H4 (cell line): ENCODE measurements at regions not wholly inside any gene's neighbourhood (a gene's known extent, or its start where the extent isn't known, plus 50 kb on each side); places are given as distances from the start of the nearest gene placed in this dataset.
A peak's percentile ranks its signal among the peaks of the same experiment; 100 is the strongest.
"Not testable (repeated sequence)": the region's sequence is repeated elsewhere in the genome, so short reads cannot be mapped to it uniquely, and the experiment has no call there.

Source experiments
- DNase-seq: peaks from one replicate; pipeline ENCODE4 v3.0.0-alpha.2; 2015; ENCODE audit warnings: low spot score

DNA sequence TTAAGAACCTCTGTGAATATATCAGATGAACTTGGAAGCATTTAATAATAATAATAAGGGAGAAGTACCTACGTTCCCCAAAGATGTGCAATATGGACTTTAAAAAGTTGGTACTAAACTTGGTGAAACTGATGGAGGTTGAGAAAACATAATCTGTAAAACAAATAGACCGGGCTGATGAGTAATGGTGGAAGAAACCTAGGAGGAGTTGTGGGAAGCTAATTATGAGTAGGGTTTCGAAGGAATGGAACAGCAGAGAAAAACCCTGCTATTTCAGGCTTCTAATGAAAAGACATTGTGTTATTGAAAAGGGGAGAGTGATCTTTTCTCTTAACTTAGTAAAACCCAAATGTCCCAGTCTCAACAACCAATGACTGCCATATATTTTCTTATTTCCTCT is 229.3 kb downstream of the PCSK1 start:
- DNase-seq, result no peak

DNA sequence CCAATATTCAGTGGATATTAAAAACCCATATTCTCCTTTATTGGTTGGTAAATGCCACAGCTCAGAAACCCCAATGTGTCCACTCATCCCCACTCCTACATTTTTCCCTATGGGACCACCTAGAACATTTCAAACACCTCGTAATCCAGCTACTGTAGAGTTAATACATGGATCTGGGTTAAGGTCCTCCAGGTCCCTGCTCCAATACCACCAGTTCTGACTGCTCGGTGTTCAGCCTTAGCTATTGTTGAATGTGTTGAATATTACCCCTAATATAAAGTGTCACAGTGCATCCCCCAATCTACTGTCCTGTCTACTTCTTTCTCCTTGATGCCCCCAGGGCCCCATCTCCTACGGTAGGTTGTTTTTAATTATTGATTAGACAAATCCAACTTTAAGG is 231.5 kb downstream of the PCSK1 start:
- no peak for DNase-seq

- DNase-seq, result no peak
These were observed 232.4 kb downstream of the PCSK1 start for GRCh38 chr5:96200641-96201040.

DNA sequence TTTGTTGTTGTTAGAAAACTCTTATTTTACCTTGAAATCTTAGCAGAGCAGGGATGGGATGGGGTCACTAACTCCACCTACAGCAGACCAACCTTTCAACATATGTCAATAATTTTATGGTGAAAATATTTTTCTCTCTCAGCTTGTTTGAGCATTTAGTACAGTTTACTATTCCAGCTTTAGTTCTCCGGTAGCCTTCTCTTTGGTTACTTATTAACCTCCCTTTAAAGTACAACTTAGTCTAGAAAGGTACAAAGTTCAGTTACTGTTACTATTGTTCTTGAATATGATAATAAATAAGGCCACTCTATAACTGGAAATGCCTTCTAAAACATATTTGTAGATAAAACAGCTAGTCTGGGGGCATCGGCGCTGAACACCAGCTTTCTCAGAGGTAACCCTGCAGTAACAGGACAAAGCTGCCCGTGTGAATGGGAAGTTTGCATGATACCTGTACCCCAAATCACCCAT is 233.3 kb downstream of the PCSK1 start:
- no peak for DNase-seq

GRCh38 chr5:96198356-96199058 is 234.5 kb downstream of the PCSK1 start:
- DNase-seq, result no peak

DNA sequence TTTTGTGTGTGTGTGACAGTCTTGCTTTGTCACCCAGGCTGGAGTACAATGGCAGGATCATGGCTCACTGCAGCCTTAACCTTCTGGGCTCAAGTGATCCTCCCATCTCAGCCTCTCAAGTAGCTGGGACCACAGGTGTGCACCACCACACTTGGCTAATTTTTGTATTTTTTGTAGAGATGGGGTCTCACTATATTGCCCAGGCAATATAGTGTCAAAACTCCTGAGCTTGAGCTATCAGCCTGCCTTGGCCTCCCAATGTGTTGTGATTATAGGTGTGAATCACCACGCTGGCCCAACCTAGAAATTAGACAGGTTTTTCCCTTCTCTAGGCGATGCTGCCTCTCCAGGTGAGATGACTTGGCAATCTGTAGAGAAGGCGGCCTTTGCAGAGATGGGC is 235.3 kb downstream of the PCSK1 start:
- not testable (repeated sequence) for DNase-seq

DNA sequence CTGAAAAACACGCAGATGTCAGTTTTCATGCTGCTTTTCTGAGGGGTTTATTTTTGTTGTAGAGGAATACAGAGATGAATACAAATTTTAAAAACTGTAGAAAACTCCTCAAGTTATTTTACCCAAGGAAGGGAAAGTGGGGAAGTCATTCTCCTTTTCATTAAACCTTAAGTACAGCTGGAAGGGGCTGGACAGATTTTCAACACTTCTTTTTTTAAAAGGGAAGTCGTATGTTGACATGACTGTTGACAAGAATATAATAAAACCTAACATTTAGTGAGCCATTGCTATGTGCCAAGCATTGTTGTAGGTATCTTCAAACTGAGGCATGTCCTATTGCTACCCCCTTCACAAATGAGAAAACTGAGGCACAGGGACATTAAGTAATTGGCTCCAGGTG is 235.7 kb upstream of the ELL2 start:
- DNase-seq, result no peak

DNA sequence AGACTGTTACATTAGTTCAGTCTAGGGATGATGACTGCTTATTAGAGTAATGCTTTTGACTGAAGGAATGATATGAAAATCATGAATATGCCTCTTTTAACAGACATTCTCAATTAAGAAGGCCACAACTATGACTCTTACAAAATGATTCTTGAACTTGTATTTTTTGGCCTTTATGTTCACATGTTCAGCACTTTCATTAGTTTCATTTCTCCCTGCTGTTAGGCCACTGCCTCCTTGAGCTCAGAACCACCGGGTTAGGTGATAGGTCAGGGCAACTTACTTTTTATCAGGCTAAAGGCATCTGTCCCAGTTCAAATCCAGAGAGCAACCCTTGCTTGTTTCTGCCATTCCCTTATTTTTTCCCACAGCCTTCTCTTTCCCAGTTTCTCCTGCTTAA is 235.2 kb upstream of the ELL2 start:
- DNase-seq, result no peak

DNA sequence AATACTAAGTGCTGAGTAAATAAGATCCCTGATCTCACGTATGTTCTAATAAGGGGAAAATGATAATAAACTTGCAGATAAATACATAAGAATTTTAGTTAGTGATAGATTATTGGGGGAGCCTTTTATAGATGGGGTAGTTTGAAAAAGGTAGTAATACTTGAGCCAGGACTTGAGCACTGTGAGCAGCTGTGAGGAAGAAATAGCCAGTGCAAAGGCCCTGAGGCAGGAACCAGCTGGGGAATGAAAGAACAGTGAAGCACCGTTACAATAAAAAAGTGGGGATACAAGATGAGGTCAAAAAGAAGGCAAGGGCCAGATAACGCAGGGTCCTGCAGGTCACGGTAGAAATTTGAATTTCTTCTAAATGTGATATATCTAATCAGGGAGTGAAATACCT is 234.8 kb upstream of the ELL2 start:
- no peak for DNase-seq

- DNase-seq, result no peak
These were observed 233.5 kb upstream of the ELL2 start for GRCh38 chr5:96195123-96195522.

DNA sequence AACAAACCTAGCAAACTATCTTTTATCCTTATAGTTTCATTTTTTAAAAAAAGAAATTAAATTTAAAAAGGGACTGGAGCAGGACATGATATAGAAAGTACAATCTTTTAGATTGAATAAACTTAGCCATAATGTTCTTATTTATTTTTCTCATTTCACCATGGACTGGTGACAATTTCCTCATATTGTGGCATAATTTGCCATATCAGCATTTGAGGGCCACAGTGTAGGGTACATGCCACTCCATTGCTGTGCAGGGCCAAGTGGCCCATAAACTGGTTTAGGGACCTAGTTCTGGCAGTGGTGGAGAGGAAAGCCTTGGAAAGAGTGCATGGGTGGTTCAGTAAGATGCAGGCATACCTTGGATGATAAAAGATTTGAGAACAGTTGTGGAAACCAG is 232.9 kb upstream of the ELL2 start:
- no peak for DNase-seq

- no peak for DNase-seq
These were observed 232.3 kb upstream of the ELL2 start for GRCh38 chr5:96193946-96194345.

DNA sequence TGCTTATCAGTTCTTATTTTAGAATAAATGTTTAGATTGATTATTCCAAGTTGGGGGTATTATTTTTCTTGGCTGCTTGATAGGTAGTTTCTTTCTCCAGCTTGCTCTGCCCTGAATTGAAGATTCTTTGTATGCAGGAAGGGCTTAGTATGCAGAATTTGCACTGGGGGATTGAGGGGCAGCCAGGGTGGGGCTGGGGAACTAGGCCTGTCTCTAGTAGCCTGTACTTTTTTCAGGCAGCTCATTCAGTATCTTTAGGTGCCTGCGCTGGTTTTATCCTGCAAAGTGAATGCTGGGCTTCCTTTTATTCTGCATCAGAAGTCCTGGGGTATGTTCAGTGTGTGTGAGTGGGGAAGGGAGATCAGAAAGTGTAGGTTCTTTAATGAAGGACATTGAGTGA is 228.3 kb upstream of the ELL2 start:
- DNase-seq, result no peak

GRCh38 chr5:96189028-96189826 is 227.6 kb upstream of the ELL2 start:
- DNase-seq, result no peak

DNA sequence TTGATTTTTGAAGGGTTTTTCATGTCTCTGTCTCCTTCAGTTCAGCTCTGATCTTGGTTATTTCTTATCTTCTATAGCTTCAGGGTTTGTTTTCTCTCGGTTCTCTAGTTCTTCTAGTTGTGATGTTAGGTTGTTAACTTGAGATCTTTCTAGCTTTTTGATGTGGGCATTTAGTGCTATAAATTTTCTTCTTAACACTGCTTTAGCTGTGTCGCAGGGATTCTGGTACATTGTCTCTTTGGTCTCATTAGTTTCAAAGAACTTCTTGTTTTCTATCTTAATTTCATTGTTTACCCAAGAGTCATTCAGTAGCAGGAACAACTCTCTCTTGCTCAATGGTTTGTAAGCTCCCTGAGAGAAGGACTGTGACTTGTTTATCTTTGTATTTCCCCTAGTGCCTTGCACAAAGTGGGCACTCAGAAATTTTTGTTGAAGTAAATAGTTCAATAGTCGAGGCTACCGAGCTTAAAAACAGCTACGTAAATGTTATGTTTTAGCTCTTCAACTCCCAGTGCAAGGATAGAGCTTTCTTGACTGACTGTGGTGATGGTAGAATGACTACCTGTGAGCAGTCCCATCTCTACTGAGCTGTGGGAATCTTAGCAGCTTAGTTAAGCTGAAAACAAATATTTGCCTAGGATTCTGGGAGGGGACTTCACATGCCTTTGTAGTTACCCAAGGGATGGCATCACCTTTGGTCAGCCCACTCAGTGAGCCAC is 225.8 kb upstream of the ELL2 start:
- DNase-seq, result no peak

DNA sequence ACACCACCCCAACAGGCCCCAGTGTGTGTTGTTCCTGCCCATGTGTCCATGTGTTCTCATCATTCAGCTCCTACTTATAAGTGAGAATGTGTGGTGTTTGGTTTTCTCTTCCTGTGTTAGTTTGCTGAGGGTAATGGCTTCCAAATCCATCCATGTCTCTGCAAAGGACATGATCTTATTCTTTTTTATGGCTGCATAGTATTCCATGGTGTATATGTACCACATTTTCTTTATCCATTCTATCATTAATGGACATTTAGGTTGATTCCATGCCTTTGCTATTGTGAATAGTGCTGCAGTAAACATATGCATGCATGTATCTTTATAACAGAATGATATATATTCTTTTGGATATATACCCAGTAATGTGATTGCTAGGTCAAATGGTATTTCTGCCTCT is 222.9 kb upstream of the ELL2 start:
- DNase-seq, result not testable (repeated sequence)

DNA sequence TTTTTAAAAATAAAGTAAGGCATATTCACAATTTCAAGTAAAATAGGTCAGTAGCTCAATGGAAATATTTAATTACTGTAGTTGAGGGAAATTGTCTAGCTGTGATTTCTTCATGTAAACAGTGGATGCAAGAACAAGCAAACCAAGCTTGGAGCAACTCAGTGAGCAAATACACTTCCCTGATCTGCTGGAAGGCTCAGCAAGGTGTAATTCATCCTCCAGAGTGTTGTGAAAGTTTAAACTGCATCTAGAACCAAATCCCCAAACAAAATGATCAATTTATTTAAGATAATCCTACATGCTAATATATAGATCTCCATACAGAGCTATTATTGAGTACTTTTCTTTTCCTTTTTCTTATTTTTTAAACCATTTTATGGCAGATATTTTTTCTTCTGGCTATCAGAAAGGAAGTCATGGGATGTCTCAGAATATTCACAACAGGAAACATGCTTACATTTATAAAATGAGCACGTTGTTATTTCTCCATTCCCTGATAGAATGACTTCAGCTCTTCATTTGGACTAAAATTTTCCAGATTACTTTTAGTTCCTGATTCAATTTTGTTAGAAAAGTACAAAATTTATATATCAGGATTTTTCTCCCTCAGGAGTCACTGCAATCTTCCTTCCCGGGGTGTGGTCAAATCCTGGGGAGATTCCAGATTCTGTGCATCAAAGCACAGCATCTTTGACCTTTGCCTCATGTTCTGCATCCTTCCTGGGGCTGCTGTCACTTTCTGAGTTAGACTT is 219.2 kb upstream of the ELL2 start:
- no peak for DNase-seq

GRCh38 chr5:96177303-96177869 is 215.7 kb upstream of the ELL2 start:
- DNase-seq, result peak; percentile 45

DNA sequence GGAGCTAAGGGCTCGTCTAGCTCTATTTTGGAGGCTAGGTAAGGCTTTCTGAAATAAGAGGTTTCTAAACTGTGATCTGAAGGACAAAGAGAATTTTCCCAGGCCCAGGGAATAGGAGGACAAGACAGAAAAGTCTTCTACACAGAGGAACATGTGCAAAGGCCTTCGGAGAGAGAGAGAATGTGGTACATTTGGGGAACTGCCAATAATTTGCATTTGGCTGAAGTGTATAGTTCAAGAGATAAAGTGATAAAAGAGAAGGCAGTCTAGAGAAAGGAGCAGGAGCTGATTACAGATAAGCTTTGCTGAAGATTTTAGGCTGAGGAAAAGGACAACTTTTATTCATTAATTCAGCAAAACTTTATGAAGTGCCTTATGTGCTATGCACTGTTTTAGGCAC is 214.4 kb upstream of the ELL2 start:
- no peak for DNase-seq

GRCh38 chr5:96175090-96175489 is 213.4 kb upstream of the ELL2 start:
- DNase-seq, result peak; percentile 31

- DNase-seq, result no peak
These were observed 211.7 kb upstream of the ELL2 start for GRCh38 chr5:96173366-96173765.

DNA sequence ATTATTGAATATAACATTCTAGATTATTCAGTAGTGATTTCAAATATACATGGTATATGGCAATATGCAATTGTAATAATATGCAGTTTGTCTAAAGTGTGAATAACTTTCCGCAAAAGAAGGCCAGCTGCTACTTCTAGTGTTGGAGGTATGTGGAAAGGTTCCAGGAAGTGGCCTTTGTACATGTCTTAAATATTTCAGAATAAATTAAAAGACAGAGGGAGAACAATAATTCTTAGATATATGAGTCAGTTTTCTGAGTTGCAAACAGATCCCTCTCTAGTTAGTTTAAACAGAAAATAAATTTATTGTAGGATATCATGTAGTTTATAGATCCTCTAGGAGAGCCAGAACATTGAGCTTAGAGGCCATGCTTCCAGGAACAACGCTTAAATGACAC is 210.8 kb upstream of the ELL2 start:
- DNase-seq, result no peak
